Activated CD8-positive, alpha-beta memory T cell treated with anti-CD3 and anti-CD28 coated beads for 24 hours (primary cell): ENCODE measurements at regions not wholly inside any gene's neighbourhood (a gene's known extent, or its start where the extent isn't known, plus 50 kb on each side); places are given as distances from the start of the nearest gene placed in this dataset.

ENCODE experiments used
- DNase-seq: peaks from one replicate; pipeline ENCODE4 v3.0.0-alpha.2; 2020

GRCh38 chr20:24165301-24166122, 176.9 kb upstream of the GGTLC1 start:
- DNase-seq: no peak

- no peak for DNase-seq
Measured at GRCh38 chr20:24164360-24164759, 175.8 kb upstream of the GGTLC1 start.

GRCh38 chr20:24163506-24163905, 174.9 kb upstream of the GGTLC1 start:
- no peak for DNase-seq

- no peak for DNase-seq
Measured at GRCh38 chr20:24160563-24161281, 172.1 kb upstream of the GGTLC1 start.

GRCh38 chr20:24158281-24158680, 169.7 kb upstream of the GGTLC1 start:
- no peak for DNase-seq

GRCh38 chr20:24157213-24157612, 168.6 kb upstream of the GGTLC1 start:
- DNase-seq: no peak

- DNase-seq: no peak
Measured at GRCh38 chr20:24153101-24154040, 164.8 kb upstream of the GGTLC1 start.

- no peak for DNase-seq
Measured at GRCh38 chr20:24151621-24152294, 163.2 kb upstream of the GGTLC1 start.

GRCh38 chr20:24150406-24150805, 161.8 kb upstream of the GGTLC1 start:
- no peak for DNase-seq

- DNase-seq: no peak
Measured at GRCh38 chr20:24149881-24150307, 161.3 kb upstream of the GGTLC1 start.

GRCh38 chr20:24149175-24149574, 160.6 kb upstream of the GGTLC1 start:
- DNase-seq: no peak

GRCh38 chr20:24148372-24148771, 159.8 kb upstream of the GGTLC1 start:
- no peak for DNase-seq

- DNase-seq: no peak
Measured at GRCh38 chr20:24147961-24148360, 159.4 kb upstream of the GGTLC1 start.

GRCh38 chr20:24147479-24147878, 158.9 kb upstream of the GGTLC1 start:
- DNase-seq: no peak

GRCh38 chr20:24146231-24146634, 157.7 kb upstream of the GGTLC1 start:
- DNase-seq: no peak

GRCh38 chr20:24144371-24144770, 155.8 kb upstream of the GGTLC1 start:
- DNase-seq: no peak

GRCh38 chr20:24141111-24141510, 152.5 kb upstream of the GGTLC1 start:
- DNase-seq: no peak

- no peak for DNase-seq
Measured at GRCh38 chr20:24139846-24140245, 151.3 kb upstream of the GGTLC1 start.

GRCh38 chr20:24138951-24139350, 150.4 kb upstream of the GGTLC1 start:
- DNase-seq: no peak

GRCh38 chr20:24138196-24138857, 149.7 kb upstream of the GGTLC1 start:
- DNase-seq: no peak

- DNase-seq: peak; percentile 3
Measured at GRCh38 chr20:24136659-24137246, 148.2 kb upstream of the GGTLC1 start.

GRCh38 chr20:24135781-24136180, 147.2 kb upstream of the GGTLC1 start:
- DNase-seq: no peak
